HL-60 (cell line): ENCODE measurements at regions not wholly inside any gene's neighbourhood (a gene's known extent, or its start where the extent isn't known, plus 50 kb on each side); places are given as distances from the start of the nearest gene placed in this dataset.

ENCODE experiments used
- DNase-seq, 2 experiments: peaks; one replicate each; pipeline ENCODE4 v3.0.0-alpha.2; 2010 to 2020; ENCODE audit warnings: low read depth in 1 of 2, low spot score in 1 of 2
- H3K27ac ChIP-seq: fragments of 250-450 bp; sonication (Bioruptor Pico); replicated peaks from 2 replicates; pipeline ENCODE4 v1.5.1; 2020; ENCODE audit warnings: mild to moderate bottlenecking, moderate library complexity
- H3K27me3 ChIP-seq: fragments of 250-450 bp; sonication (Bioruptor Pico); 2 replicates; pipeline ENCODE4 v1.5.1; 2021; ENCODE audit warnings: mild to moderate bottlenecking, moderate library complexity; ENCODE audit not compliant: insufficient read depth, poor library complexity, severe bottlenecking
- H3K4me3 ChIP-seq: replicated peaks from 2 replicates; pipeline ENCODE4 v1.5.1; 2011; ENCODE audit warnings: mild to moderate bottlenecking, control low read depth, low read length; ENCODE audit not compliant: insufficient read depth
- CTCF ChIP-seq: IDR thresholded peaks from one replicate; pipeline ENCODE4 v1.5.1; 2011; ENCODE audit warnings: low read length, control low read depth, inconsistent platforms; ENCODE audit not compliant: insufficient read depth
- GABPA ChIP-seq: IDR thresholded peaks from 2 replicates; pipeline ENCODE4 v1.6.1; 2012; ENCODE audit warnings: low read depth
- POLR2AphosphoS5 ChIP-seq: IDR thresholded peaks from 2 replicates; pipeline ENCODE4 v1.6.1; 2012; ENCODE audit warnings: low read depth
- REST ChIP-seq: IDR thresholded peaks from 2 replicates; pipeline ENCODE4 v1.6.1; 2012; ENCODE audit warnings: low read depth; ENCODE audit not compliant: insufficient replicate concordance
- SPI1 ChIP-seq: IDR thresholded peaks from 2 replicates; pipeline ENCODE4 v1.6.1; 2012; ENCODE audit warnings: low read depth, mild to moderate bottlenecking, borderline replicate concordance

GRCh38 chr2:6441800-6442199 is 423.9 kb downstream of the CMPK2 start:
- Histone ChIP-seq H3K27ac (no peak overlapping the region), H3K4me3 (no peak overlapping the region), H3K27me3 (no peaks in the 10 kb centered on the region)
- DNase-seq: no peak
- TF ChIP-seq SPI1: no peak
- TF ChIP-seq POLR2AphosphoS5: no peak

GRCh38 chr2:6442252-6442985 is 423.3 kb downstream of the CMPK2 start:
- Histone ChIP-seq H3K4me3 (no peak overlapping the region), H3K27me3 (no peaks in the 10 kb centered on the region), H3K27ac (no peak overlapping the region)
- DNase-seq: no peak
- TF ChIP-seq REST (no peak), SPI1 (no peak), GABPA (no peak), CTCF (no peak), POLR2AphosphoS5 (no peak)

GRCh38 chr2:6443061-6443823 is 422.5 kb downstream of the CMPK2 start:
- H3K27me3 ChIP-seq: no peaks in the 10 kb centered on the region
- TF ChIP-seq REST (no peak), SPI1 (no peak), CTCF (no peak), POLR2AphosphoS5 (no peak), GABPA (no peak)
- DNase-seq: no peak
- H3K4me3 ChIP-seq: no peak overlapping the region
- H3K27ac ChIP-seq: no peak overlapping the region

- no peak overlapping the region for H3K27ac ChIP-seq
- no peak overlapping the region for H3K4me3 ChIP-seq
- TF ChIP-seq REST: no peak
- TF ChIP-seq GABPA: no peak
- no peak for TF ChIP-seq POLR2AphosphoS5
- TF ChIP-seq CTCF: no peak
- TF ChIP-seq SPI1: no peak
- no peaks in the 10 kb centered on the region for H3K27me3 ChIP-seq
- no peak for DNase-seq
Measured at GRCh38 chr2:6444514-6444913, 421.2 kb downstream of the CMPK2 start.
